Kidney (tissue), 13 donors: ENCODE measurements at regions not wholly inside any gene's neighbourhood (a gene's known extent, or its start where the extent isn't known, plus 50 kb on each side); places are given as distances from the start of the nearest gene placed in this dataset.

Source experiments
- DNase-seq, 5 donors: peaks; one replicate each; pipeline ENCODE4 v3.0.0-alpha.2; 2013 to 2020
- FAIRE-seq: peaks from 2 replicates; lab custom pipeline; 2012; peaks lifted over from hg19 to GRCh38; lab: Jason Lieb, UNC
- H3K27ac ChIP-seq, 2 donors: one replicate each; pipeline ENCODE4 v1.7.0; 2013; ENCODE audit warnings: low read depth in 2 of 2, low read length in 2 of 2, inconsistent platforms in 1 of 2
- H3K27me3 ChIP-seq: one replicate; pipeline ENCODE4 v1.7.1; 2013; ENCODE audit warnings: low read length, inconsistent platforms; ENCODE audit not compliant: control insufficient read depth, insufficient read depth
- H3K36me3 ChIP-seq, 3 donors: one replicate each; pipeline versions ENCODE4 v1.7.0 to v1.7.1; 2013; ENCODE audit warnings: low read length in 3 of 3, control low read depth in 1 of 3, inconsistent platforms in 1 of 3; ENCODE audit not compliant: insufficient read depth in 3 of 3, control insufficient read depth in 2 of 3
- H3K4me1 ChIP-seq, 3 donors: one replicate each; pipeline versions ENCODE4 v1.7.0 to v1.7.1; 2013; ENCODE audit warnings: low read length in 3 of 3, inconsistent platforms in 1 of 3, low read depth in 1 of 3; ENCODE audit not compliant: control insufficient read depth in 2 of 3, insufficient read depth in 2 of 3
- H3K4me3 ChIP-seq, 3 donors: one replicate each; pipeline versions ENCODE4 v1.7.0 to v1.8.1; 2013; ENCODE audit warnings: low read length in 3 of 3, control low read depth in 1 of 3, inconsistent platforms in 1 of 3
- H3K9ac ChIP-seq, 3 donors: one replicate each; pipeline versions ENCODE4 v1.7.0 to v1.7.1; 2013; ENCODE audit warnings: low read length in 3 of 3, control low read depth in 1 of 3, inconsistent platforms in 1 of 3
- H3K9me3 ChIP-seq, 3 donors: one replicate each; pipeline versions ENCODE4 v1.7.0 to v1.7.1; 2013; ENCODE audit warnings: low read length in 3 of 3, control low read depth in 1 of 3, inconsistent platforms in 1 of 3; ENCODE audit not compliant: control insufficient read depth in 2 of 3, insufficient read depth in 1 of 3
- CTCF ChIP-seq: IDR thresholded peaks from 3 replicates; pipeline ENCODE4 v1.5.1; 2012; ENCODE audit warnings: mild to moderate bottlenecking, moderate library complexity, borderline replicate concordance; ENCODE audit not compliant: insufficient read depth; ENCODE audit errors: extremely low read depth
- intact Hi-C: fragments of 100-400 bp; cut with DNase I; formaldehyde crosslinking; loops from one replicate; pipeline ENCODE4 v1.11.1; 2022
- donor health status: control.
- donor health status: control.
- donor health status: control.
- donor health status: control.
- donor health status: control.
- donor health status: DM: yes; HTN: yes; CAD: no.
- donor health status: Normal renal cell carcinoma (clear cell type).

GRCh38 chr13:104733427-104733826 lies 1667.2 kb upstream of the SLC10A2 start:
- no peak for DNase-seq
- no peaks in the 10 kb centered on the region for H3K27me3 ChIP-seq
- H3K9ac ChIP-seq, result no peak overlapping the region
- H3K4me1 ChIP-seq, result no peaks in the 10 kb centered on the region
- no peak for FAIRE-seq
- TF ChIP-seq CTCF, result no peak
- H3K4me3 ChIP-seq, result no peak overlapping the region
- intact Hi-C loops, result no loop called here
- H3K9me3 ChIP-seq, result no peaks in the 10 kb centered on the region
- H3K27ac ChIP-seq, result no peak overlapping the region
- no peaks in the 10 kb centered on the region for H3K36me3 ChIP-seq

GRCh38 chr13:104715111-104715510 lies 1648.9 kb upstream of the SLC10A2 start:
- H3K4me1 ChIP-seq, result no peaks in the 10 kb centered on the region
- no peak for TF ChIP-seq CTCF
- H3K36me3 ChIP-seq, result no peaks in the 10 kb centered on the region
- H3K27ac ChIP-seq, result no peak overlapping the region
- no peaks in the 10 kb centered on the region for H3K9me3 ChIP-seq
- no peaks in the 10 kb centered on the region for H3K27me3 ChIP-seq
- DNase-seq, result no peak
- intact Hi-C loops, result no loop called here
- FAIRE-seq, result no peak
- no peak overlapping the region for H3K9ac ChIP-seq
- H3K4me3 ChIP-seq, result no peak overlapping the region

- intact Hi-C loops, result no loop called here
- Histone ChIP-seq H3K9ac (no peak overlapping the region), H3K27me3 (no peaks in the 10 kb centered on the region), H3K36me3 (no peaks in the 10 kb centered on the region), H3K4me3 (no peak overlapping the region), H3K4me1 (no peaks in the 10 kb centered on the region), H3K9me3 (no peaks in the 10 kb centered on the region), H3K27ac (no peak overlapping the region)
- no peak for TF ChIP-seq CTCF
- FAIRE-seq (no peak), DNase-seq (no peak)
These were observed 1639.0 kb upstream of the SLC10A2 start for GRCh38 chr13:104705031-104705750.

GRCh38 chr13:104701591-104701990 lies 1635.4 kb upstream of the SLC10A2 start:
- no peak overlapping the region for H3K9ac ChIP-seq
- no peak for TF ChIP-seq CTCF
- DNase-seq (no peak), FAIRE-seq (no peak)
- H3K36me3 ChIP-seq, result no peaks in the 10 kb centered on the region
- H3K27me3 ChIP-seq, result no peaks in the 10 kb centered on the region
- no peaks in the 10 kb centered on the region for H3K4me1 ChIP-seq
- no peak overlapping the region for H3K4me3 ChIP-seq
- no peaks in the 10 kb centered on the region for H3K9me3 ChIP-seq
- no peak overlapping the region for H3K27ac ChIP-seq
- intact Hi-C loops, result no loop called here
